Suppressor macrophage treated with lipopolysaccharide for 4 hours (primary cell): ENCODE measurements at regions not wholly inside any gene's neighbourhood (a gene's known extent, or its start where the extent isn't known, plus 50 kb on each side); places are given as distances from the start of the nearest gene placed in this dataset.

Source experiments
- DNase-seq: peaks from one replicate; pipeline ENCODE4 v3.0.0-alpha.2; 2020

DNA sequence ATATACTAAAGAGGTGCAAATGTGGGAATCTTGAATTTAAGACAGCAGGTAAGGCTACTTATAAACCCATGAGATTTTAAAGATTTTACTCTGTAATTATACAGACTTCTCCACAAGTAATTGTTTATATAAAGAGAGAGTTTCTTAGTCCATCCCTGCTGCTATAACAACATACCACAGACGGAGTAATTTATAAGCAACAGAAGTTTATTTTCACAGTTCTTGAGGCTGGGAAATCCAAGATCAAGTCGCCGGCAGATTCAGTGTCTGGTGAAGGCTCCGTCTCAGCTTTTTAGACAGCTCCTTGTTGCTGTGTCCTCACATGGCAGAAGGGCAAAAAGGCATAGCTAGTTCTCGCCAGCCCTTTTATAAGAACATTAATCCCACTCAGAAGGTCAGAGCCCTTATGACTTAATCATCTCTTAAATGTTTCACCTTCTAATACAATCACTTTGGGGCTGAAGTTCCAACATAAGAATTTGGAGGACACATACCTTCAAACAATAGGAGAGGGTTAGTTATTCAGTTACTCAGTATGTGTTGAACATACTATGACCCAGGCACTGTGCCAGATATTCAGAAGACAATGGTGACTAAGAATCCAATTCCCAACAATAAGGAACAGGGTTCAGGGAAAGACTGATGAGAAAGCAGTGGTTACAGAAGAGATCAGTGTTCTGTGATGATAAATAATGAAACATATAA, 466.0 kb downstream of the RIT2 start:
- DNase-seq: no peak

DNA sequence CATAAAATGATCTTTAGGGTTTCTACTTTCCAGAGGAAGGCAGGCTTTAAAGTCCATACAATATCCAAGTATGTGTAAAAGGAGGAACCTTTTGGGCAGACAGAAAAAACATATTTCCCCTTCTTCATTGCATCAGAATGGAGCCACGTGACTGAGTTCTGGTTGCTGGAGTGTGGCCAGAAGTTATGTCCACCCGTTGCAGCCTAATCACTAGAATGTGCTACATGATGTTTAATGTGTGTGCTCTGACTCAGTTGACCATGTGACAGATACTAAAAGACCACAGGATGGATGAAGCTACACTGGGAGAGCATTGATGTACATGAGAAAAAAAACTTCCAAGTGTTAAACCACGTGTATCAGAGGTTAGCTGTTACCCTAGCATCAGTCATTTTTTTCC, 460.9 kb downstream of the RIT2 start:
- DNase-seq: peak; percentile 3

DNA sequence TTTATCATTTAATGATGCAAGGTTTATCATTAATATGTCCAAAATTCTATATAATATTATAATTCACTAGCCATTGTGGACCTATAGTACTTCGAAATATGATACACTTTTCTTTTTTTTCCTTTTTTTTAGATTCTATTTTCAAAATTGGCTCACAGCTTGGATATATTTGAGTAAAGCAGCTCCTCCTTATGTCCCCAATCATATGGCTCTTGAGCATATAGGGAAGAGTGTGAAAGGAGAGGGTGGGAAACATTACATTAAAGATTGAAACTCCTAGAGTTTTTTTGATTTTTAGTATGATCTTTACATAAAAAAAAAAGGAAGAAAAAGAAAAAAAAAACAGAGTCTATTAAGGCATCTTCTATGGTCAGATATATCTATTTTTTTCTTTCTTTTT, 457.9 kb downstream of the RIT2 start:
- no peak for DNase-seq

DNA sequence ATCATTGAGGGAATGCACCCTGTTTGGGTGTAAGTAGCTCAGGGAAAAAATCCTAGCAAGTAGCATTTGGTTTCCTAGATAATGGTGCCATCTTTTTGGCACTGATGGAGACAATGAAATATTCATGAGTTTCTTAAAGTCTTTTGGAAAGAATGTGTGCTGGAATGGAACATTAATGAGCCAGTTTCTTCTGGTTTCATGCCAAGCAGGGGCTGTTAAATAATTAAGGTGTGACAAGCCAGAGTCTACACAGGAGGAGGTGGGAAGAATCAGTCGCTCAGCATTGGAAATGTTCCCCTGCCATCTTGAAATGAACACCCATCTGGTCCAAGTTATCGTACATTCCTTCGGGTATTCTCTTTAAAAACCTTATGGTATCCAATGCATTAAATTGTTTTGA, 457.3 kb downstream of the RIT2 start:
- no peak for DNase-seq

DNA sequence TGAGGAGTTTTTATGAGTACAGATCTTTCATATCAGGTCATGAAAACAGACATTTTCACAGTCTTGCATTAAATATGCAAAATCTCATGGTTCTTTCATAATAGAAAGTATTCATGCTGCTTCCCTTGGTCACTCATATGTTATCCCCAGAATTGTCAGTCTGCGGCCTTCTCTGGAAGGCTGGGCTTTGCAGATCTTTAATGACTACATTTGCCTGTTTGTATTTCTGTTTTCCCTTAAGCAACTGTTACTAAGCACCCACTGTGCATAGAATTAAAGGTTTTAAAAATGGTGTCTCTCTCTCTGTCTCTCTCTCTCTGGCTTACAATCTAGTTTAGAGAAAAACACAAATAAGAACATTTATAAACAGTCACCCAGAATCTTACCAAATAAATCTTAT, 456.3 kb downstream of the RIT2 start:
- DNase-seq: no peak

DNA sequence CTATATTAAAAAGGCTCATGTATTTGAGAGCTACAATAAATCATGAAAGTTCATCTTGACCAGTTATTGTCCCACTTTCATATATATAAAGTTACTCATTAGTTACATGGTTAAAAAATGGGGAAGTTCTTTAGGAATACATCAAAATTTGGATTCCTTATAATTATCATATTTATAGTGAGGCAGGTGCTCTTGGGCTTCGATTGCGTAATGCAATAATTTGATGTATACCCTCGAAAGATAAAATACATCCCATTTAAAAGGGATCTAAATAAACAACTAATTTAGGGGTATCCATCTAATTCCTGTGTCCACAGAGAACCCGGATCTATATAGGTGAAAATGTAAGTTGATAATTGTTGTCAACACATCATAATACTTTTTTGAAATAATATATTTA, 444.6 kb downstream of the RIT2 start:
- DNase-seq: no peak

DNA sequence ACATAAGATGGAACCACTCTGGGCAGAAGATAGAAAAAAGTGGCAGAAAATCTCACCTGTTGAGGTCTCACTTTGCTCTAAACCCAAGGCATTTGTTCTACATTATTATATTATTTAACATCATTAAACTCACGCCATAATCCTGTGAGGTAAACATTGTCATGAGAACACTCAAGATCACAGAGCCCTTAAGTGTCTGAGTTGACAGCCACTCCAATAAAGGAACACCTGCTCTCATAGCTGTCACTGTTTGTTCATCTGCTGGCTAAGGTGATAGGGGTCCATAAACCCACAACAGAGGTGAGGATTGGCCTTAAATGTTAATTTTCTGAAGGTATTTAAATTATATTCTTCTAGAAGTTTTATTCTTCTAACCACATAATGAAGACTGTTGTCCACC, 439.7 kb downstream of the RIT2 start:
- DNase-seq: no peak

DNA sequence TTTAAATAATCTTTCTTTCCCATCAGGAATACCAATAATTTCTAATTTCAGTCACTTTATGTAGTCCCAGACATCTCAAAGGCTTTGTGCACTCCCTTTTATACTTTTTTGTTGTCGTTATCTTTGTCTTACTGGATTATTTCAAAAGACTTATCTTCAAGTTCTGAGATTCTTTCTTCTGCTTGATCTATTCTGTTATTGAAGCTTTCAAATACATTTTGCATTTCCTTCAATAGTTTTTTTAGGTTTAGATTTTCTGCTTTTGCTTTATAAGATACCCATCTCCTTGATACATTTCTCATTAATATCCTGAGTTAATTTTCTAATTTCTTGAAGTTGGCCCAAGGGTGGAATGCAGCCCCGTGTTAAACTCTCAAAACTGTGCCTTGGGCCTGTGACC, 432.4 kb downstream of the RIT2 start:
- DNase-seq: no peak

DNA sequence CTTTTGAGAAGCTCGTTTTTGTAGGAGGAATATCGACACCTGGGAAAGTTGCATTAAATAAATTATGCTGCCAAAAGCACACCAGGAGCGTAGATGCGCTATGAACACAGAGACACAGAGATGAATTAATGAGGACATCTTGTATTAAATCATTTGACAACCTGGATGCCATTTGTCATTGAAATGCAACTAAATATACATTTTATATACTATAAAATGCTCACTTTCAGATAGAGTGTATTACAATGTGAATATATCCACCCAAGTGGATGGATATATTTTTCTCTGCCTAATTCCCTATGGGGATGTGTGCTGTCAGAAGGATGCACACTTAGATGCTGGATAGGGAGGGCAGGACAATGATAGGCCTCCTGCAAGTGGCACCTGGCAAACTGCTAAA, 426.2 kb downstream of the RIT2 start:
- DNase-seq: no peak
